Activated CD4-positive, alpha-beta T cell treated with anti-CD3 and anti-CD28 coated beads, Interleukin-2, Interleukin-6, amounts not matched to agents 100 ng/mL and 50 ng/mL, durations not matched to agents 16 hours and 8 hours (primary cell): ENCODE measurements at regions not wholly inside any gene's neighbourhood (a gene's known extent, or its start where the extent isn't known, plus 50 kb on each side); places are given as distances from the start of the nearest gene placed in this dataset.
"Not testable (repeated sequence)": the region's sequence is repeated elsewhere in the genome, so short reads cannot be mapped to it uniquely, and the experiment has no call there.

Experiments
- DNase-seq: peaks from one replicate; pipeline ENCODE4 v3.0.0-alpha.2; 2020

- DNase-seq = no peak
Observed at GRCh38 chr16:82295290-82296201, 125.5 kb upstream of the MPHOSPH6 start.

GRCh38 chr16:82293671-82294070 is 123.6 kb upstream of the MPHOSPH6 start:
- DNase-seq = no peak

GRCh38 chr16:82287937-82288336 is 117.9 kb upstream of the MPHOSPH6 start:
- DNase-seq = no peak

GRCh38 chr16:82282662-82283061 is 112.6 kb upstream of the MPHOSPH6 start:
- DNase-seq = no peak

- DNase-seq = no peak
Observed at GRCh38 chr16:82281544-82281943, 111.5 kb upstream of the MPHOSPH6 start.

GRCh38 chr16:82280867-82281266 is 110.8 kb upstream of the MPHOSPH6 start:
- DNase-seq = no peak

- not testable (repeated sequence) for DNase-seq
Observed at GRCh38 chr16:82275349-82275748, 105.3 kb upstream of the MPHOSPH6 start.

GRCh38 chr16:82271636-82272035 is 101.6 kb upstream of the MPHOSPH6 start:
- DNase-seq = no peak

GRCh38 chr16:82267675-82268074 is 97.7 kb upstream of the MPHOSPH6 start:
- DNase-seq = not testable (repeated sequence)

- no peak for DNase-seq
Observed at GRCh38 chr16:82265809-82266208, 95.8 kb upstream of the MPHOSPH6 start.

GRCh38 chr16:82264756-82265155 is 94.7 kb upstream of the MPHOSPH6 start:
- DNase-seq = no peak

GRCh38 chr16:82263521-82264143 is 93.6 kb upstream of the MPHOSPH6 start:
- DNase-seq = peak; percentile 69

GRCh38 chr16:82262244-82262643 is 92.2 kb upstream of the MPHOSPH6 start:
- no peak for DNase-seq

- no peak for DNase-seq
Observed at GRCh38 chr16:82260212-82260795, 90.3 kb upstream of the MPHOSPH6 start.

GRCh38 chr16:82259731-82260130 is 89.7 kb upstream of the MPHOSPH6 start:
- no peak for DNase-seq

GRCh38 chr16:82257990-82258389 is 88.0 kb upstream of the MPHOSPH6 start:
- no peak for DNase-seq

GRCh38 chr16:82252582-82252981 is 82.6 kb upstream of the MPHOSPH6 start:
- no peak for DNase-seq

- no peak for DNase-seq
Observed at GRCh38 chr16:82248677-82249076, 78.7 kb upstream of the MPHOSPH6 start.

GRCh38 chr16:82248012-82248656 is 78.1 kb upstream of the MPHOSPH6 start:
- no peak for DNase-seq

GRCh38 chr16:82242201-82242600 is 72.2 kb upstream of the MPHOSPH6 start:
- no peak for DNase-seq

- DNase-seq = no peak
Observed at GRCh38 chr16:82241469-82242052, 71.5 kb upstream of the MPHOSPH6 start.

GRCh38 chr16:82240111-82240510 is 70.1 kb upstream of the MPHOSPH6 start:
- DNase-seq = no peak

- no peak for DNase-seq
Observed at GRCh38 chr16:82236875-82237274, 66.9 kb upstream of the MPHOSPH6 start.
